ENCODE measurements at regions not wholly inside any gene's neighbourhood (a gene's known extent, or its start where the extent isn't known, plus 50 kb on each side); places are given as distances from the start of the nearest gene placed in this dataset.

DNA sequence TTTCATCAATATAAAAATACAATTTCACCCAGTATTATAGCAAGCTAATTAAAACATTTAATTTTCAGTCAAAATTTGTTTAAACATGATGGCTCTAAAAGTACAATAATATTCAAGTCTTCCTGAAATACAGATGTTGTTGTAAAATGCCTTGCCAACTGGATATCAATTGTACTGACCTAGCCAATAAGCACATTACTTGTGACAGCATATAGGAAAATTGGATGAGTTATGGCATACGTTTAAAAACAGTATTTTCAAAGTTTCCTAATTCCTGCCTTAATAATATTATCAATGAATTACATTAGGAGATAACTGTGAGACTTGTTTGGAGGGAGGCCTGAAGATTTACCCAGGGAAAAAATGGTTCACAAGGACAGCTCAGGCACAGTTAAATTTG is 336.9 kb upstream of the CDH20 start:
- DNase-seq, result no peak

DNA sequence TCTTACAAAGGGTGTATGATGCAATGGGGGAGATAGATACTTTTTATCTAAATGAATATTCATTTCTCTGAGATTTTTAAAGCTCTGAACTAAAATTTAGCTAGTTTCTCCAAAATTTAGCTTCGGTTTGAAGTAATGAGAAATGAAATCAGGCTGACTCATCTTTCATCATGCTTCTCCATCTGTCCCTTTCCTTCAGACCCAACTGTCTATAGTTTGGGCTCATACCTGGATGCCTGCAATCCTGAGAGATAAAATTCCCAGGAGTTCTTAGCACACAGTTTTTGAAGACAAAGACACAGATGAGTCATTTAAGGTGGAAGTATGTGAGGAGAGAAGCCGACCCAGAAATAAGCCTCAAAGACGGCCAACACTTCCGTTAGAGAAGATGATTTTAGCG is 336.4 kb upstream of the CDH20 start:
- DNase-seq, result no peak

DNA sequence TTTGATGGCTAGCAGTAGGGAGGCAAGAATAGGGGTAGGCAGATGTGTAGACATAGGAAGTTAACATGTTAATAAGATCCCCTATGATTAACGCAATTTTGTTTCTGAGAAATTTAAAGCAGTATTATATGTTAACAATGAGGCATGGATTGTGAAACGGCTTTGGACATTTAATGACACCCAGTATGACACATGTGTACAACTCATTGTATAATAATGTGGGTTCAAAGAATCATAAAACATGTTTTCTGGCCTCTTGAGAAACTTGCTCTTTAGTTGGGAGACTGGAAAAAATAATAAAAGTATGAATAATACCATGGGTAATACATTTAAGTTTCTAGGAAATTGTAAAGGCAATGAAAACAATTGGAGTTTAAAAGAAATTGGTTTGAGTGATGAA is 332.1 kb upstream of the CDH20 start:
- no peak for DNase-seq

- DNase-seq, result no peak
Observed at GRCh38 chr18:61006687-61007224, 326.5 kb upstream of the CDH20 start.

DNA sequence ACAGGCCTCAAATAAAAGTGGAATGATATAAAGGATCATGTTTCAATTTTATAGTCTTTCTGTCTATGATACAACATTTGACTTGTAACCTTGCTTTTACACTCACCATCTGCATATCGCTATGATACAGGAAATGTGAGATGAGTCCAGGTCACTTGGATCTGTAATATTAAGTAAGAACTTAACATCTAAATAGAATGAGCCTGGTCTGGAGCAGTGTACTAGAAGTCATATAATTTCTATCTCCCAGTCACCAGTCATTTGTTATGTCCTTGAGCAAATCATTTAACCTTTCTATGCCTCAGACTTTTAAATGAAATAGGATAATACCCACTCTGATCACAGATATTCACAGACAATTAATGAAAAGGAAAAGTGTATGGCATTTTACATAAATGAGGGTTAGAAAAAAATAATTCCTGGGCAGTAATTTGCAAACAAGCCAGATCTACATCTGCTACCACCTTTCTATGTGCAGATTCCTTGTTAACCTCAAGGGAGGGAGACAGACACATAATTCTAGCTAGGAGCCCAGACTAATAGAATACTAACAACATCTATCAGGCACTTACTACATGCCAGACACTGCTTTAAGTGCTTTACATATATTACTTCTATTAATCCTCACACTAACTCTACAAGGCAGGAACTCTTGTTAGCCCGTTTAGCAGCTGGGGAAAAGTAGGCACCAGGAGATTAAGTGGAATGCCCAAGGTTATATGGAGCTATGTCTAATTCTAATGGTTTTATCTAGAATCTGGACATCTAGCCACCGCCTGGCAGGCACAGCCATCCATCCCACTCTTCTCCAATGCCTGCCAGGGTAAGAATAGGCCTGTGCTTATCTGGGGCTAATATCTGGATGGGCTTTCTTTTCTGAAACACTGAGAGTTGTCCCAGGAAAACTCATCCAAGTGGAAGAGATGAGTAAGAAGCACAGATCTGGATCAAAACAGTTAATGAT is 313.6 kb upstream of the CDH20 start:
- DNase-seq, result no peak

DNA sequence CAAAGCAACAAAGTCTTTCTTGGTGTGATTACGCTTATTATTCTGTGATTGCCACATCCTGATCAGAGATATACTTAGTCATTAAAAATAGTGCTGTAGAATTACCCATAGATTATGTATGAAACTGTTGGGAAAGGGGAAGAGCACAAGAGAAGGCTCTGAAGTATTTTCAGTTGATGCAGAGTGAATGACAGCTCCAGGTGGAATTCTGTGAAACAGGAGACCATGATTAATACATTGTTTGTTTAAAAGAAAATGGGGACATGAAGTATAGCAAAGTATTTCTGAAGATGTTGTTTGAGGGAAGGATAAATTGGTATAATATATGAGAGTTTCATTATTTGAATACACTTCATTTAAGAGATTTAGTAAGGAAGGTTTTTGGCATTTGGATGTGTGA is 307.6 kb upstream of the CDH20 start:
- no peak for DNase-seq

- DNase-seq, result no peak
Observed at GRCh38 chr18:61031626-61032025, 301.6 kb upstream of the CDH20 start.

DNA sequence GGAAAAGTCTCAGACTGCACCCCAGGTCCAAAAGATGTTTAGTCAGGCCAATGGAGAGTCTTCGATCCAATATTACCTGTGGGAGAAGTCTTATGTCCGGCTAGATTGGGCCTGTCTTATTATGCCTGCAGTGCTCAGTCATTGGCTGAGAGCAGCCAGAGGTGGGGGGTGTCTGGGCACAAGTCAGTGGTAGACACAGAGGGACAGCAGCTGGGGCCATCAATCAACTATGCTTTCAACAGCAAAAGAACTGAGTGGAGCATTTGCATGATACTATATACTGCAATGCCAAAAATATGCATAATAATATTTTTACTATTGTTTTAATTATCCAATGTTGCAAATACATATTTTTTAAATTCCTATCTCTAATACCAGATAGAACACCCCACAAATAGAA is 298.6 kb upstream of the CDH20 start:
- DNase-seq, result no peak

DNA sequence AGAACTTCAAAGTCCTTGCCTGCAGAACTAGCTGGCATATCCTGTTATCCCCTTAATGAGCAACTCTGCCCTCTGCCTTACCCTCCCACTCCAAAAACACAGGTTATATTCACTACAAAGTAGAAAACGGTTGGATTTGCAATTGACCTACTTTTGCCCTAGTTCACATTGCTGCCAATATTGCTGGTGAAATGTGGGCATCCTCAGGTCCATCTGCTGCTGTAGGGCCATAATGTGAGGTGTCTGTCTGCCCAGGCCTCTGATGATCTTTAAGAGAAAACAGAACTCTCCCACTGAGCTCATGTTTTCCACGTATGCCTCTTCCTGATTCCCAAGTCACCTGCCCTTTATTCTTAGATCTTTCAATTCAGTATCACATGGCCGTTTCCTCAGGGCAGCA is 294.0 kb upstream of the CDH20 start:
- no peak for DNase-seq

- no peak for DNase-seq
Observed at GRCh38 chr18:61047794-61048193, 285.4 kb upstream of the CDH20 start.

- DNase-seq, result no peak
Observed at GRCh38 chr18:61057443-61057842, 275.8 kb upstream of the CDH20 start.

GRCh38 chr18:61062258-61062657 is 271.0 kb upstream of the CDH20 start:
- no peak for DNase-seq

DNA sequence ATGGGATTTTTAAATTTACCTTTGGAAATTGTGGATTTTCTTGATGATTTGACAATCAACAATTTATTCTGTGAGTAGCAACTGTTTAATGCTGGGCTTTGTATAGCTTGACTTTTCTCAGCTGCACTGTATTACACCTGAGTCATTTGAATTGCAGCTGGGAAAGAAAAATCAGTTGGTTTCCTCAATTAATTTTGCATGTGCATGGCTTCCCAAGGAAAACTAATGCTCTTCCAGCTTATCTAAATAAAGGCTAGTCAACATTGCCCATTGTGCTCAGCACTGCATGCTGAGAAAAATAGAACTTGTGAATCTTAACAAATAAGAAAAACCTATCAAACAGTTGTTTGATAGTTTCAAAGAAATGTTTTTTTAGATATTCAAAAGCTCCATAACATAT is 268.3 kb upstream of the CDH20 start:
- DNase-seq, result no peak

GRCh38 chr18:61076986-61077385 is 256.2 kb upstream of the CDH20 start:
- DNase-seq, result no peak

- DNase-seq, result no peak
Observed at GRCh38 chr18:61079714-61080113, 253.5 kb upstream of the CDH20 start.

DNA sequence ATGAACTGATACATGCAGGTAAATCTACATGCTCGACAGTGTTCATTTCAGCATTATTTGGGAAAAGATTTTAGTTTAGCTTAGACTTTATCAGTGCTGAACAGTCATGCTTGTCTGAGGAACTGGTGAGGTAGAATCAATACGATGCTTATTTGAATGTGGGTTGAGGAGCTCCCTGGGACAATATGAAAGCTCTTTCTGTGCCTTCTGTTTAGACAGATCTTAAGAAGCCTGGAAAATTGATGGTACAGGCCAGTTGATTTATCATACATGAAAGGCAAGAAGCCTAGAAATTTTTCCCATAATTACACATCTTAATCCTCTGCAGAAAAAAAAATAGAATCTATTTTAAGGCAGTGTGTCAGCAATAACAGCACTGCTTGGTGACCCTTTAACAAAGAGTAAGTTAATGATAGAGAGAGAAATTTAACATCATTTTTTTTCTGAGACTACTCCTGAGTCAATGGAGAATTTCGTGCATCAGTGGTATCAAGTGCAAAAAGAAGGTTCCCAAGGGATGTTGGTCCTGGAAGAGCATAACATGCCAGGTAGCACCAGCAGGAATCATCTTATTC is 252.2 kb upstream of the CDH20 start:
- DNase-seq, result no peak

DNA sequence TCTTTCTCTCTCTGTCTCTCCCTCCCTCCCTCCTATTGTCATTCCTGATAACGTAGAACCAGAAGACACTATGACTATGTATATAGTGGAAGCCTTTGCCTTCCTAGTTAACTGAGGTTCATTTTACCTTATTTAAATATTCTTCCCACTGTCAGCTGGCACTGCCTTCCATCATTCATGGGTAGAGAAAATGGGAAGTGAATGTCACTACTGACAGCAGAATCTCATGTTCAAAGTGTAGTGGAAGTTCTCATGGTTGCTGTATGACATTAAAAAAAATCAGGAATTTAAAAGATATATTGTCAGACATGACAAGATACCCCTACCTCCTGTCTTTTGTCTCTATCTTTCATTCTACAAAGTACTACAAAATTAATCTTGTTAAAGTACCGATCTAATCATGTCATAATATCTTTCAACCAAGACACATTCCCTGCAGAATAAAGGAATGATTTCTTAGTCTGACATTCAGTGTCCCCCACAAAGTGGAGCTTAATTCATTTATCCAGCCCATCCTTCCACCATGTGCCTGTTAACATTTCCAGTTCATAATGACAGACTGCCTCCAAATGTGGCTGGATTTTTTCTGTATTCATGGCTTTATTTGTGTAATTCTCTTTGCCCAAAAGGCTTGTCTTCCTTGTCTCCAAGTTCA is 250.1 kb upstream of the CDH20 start:
- DNase-seq, result no peak

DNA sequence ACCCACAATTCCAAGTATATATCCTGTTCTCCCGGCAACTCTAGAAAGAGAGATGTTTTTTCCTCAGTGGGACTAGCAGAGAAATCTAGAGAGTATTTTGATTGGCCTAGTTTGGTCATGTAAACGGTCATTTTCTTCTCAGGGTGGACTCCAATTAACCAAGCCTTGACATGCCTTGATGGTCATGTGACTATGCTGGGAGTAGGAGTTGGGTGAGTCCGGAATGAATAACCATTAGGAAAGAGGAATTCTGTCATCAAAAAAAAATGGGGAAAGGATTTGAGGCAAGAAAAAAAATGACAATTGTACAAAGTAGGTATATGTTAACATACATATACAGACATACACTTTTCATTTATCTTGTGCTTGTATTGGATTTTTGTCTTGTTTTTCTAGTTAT is 248.2 kb upstream of the CDH20 start:
- DNase-seq, result no peak

DNA sequence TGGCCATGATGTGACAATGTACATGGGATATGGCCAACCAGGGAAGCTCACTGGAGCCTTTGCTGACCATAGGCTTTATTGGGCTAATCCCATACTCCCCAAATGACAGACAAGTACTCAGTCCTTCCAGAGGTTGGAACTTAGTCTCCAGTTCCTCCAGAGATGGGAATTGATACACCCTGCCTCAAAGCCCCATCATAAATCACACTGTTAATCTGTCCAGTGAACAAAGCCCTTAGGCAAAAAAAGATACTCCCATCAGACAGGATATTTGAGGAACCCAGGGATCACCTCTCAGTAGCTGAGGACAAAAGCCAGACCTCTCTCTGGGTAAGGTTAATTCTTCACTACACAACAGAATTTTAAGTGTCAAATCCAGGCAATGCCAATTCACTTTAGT is 247.5 kb upstream of the CDH20 start:
- DNase-seq, result no peak

GRCh38 chr18:61086657-61087056 is 246.6 kb upstream of the CDH20 start:
- DNase-seq, result no peak

DNA sequence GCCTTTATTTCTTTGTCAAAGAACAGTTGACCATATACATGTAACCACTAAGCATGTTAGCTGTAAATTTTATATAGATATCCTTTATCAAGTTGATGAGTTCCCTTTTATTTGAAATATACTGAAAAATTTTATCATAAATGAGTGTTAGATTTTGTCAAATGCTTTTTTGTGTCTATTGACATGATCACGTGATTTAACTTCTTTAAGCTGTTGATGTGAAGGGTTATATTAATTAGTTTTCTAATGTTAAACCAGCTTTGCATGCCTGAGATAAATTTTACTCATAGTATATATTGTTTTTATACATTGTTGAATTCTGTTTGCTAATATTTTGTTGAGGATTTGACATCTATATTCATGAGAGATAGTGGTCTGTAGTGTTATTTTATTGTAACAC is 241.9 kb upstream of the CDH20 start:
- no peak for DNase-seq

DNA sequence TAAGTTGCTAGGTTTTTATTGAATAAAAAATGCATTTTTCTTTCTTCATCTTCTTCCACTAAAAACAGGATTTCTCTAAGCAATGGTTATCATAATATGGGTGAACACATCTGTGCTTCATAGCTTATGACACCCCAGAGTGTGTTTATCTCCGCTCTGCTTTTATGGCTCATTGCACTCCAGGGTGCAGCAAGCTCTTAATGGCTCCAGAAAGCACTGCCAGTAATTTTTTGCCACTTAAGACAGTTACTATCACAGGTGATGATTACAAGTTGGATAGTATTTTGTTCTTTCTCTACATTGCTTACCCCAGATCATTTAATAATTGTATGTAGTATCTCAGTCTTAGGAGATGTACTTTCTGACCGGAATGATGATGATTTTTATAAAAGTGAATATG is 239.3 kb upstream of the CDH20 start:
- no peak for DNase-seq

DNA sequence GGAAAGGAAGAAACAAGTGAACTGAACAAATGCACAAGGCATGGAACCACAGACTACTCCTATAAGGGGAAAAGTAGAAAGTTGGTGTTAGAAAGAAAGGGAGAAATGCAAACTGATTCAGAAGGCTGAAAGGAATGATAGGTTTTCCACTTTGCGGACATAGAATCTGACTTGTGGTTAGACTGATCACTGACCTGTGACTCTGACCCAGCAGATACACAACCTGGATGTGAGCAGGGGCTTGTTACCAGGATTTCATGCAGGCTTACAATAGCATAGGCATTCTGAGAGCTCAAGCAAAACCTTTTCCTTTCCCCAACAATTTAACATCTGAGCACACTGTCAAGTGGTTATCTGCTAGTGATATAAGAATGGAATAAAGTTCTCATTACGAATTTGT is 237.0 kb upstream of the CDH20 start:
- DNase-seq, result no peak

- DNase-seq, result no peak
Observed at GRCh38 chr18:61107113-61107512, 226.1 kb upstream of the CDH20 start.
